ENCODE measurements at regions not wholly inside any gene's neighbourhood (a gene's known extent, or its start where the extent isn't known, plus 50 kb on each side); places are given as distances from the start of the nearest gene placed in this dataset.
"Not testable (repeated sequence)": the region's sequence is repeated elsewhere in the genome, so short reads cannot be mapped to it uniquely, and the experiment has no call there.

DNA sequence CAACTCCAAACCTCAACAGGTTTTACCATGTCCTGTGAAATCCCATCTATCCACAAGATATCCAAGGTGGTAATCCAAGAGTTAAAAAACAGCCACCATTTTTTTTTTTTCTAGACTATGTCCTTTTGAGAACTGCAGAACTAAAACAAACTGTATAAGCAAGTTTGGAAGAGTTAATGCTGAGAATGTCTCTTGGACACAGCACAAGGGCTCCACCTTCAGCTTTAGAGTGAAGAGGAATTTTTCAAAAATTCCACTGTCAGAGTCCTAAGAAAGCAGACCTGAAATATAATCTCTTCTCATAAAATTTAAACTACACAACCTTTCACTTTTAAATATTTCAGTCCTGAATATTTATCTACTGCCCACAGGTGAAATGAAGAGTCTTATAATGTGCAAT is 167.8 kb upstream of the CCNG1 start:
- Mint-ChIP-seq H3K9me3 (ENCODE audit: unreplicated experiment) (peaks cover 7% of the 10 kb centered on the region), H3K36me3 (ENCODE audit: insufficient read depth, unreplicated experiment) (no peaks in the 10 kb centered on the region), H3K27me3 (ENCODE audit: insufficient read depth, unreplicated experiment) (peaks cover 81% of the 10 kb centered on the region), H3K4me1 (ENCODE audit: insufficient read depth, unreplicated experiment) (no peaks in the 10 kb centered on the region), H3K27ac (ENCODE audit: low read depth, unreplicated experiment) (no peak overlapping the region), H3K4me3 (ENCODE audit: unreplicated experiment) (no peak overlapping the region)
- TF ChIP-seq CTCF (IDR thresholded peaks at IDR 0.05; ENCODE audit: unreplicated experiment): peak; percentile 50
- intact Hi-C loops (cut with micrococcal nuclease): loop anchor here (2.0 to 10.0 kb wide), 6 partner anchors 192 to 1417 kb away; no protein-coding TSS in a partner anchor
- ChIA-PET POLR2A (no interaction called here), CTCF (interaction anchor here (0.5 to 1.5 kb wide), 19 partner anchors 21 to 1733 kb away, joined by 3 to 8 read pairs (median 4); no protein-coding TSS in a partner anchor)
- BruUV-seq (replicated peaks): no TSS peak
- peak; percentile 45 for DNase-seq (ENCODE audit: unreplicated experiment)

DNA sequence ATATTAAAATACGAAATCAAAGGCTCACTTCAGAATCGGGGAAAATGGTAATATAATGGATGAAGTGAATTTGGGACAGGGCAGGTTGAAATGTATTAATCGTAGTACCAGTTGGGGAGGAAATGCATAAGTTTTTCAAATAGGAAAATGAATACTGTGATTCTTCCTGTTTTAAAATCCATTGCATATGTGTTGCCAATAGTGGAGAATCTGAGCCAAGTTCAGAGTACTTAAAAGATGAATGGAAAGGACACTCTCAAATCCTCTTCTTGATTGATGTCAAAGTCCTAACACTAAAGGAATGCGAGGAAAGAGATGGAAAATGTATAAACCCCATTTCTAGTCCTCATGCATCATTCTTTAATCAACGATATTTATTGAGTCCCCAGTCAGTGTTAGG is 160.9 kb upstream of the CCNG1 start:
- ChIA-PET CTCF (no interaction called here), POLR2A (no interaction called here)
- no TSS peak for BruUV-seq (replicated peaks)
- Mint-ChIP-seq H3K9me3 (ENCODE audit: unreplicated experiment) (peaks cover 7% of the 10 kb centered on the region), H3K36me3 (ENCODE audit: insufficient read depth, unreplicated experiment) (no peaks in the 10 kb centered on the region), H3K27me3 (ENCODE audit: insufficient read depth, unreplicated experiment) (peaks cover 55% of the 10 kb centered on the region), H3K4me3 (ENCODE audit: unreplicated experiment) (no peak overlapping the region), H3K27ac (ENCODE audit: low read depth, unreplicated experiment) (no peak overlapping the region), H3K4me1 (ENCODE audit: insufficient read depth, unreplicated experiment) (no peaks in the 10 kb centered on the region)
- TF ChIP-seq CTCF (IDR thresholded peaks at IDR 0.05; ENCODE audit: unreplicated experiment): no peak
- no peak for DNase-seq (ENCODE audit: unreplicated experiment)
- intact Hi-C loops (cut with micrococcal nuclease): loop anchor here (10.0 kb wide), 1 partner anchor 422 kb away; no protein-coding TSS in a partner anchor

DNA sequence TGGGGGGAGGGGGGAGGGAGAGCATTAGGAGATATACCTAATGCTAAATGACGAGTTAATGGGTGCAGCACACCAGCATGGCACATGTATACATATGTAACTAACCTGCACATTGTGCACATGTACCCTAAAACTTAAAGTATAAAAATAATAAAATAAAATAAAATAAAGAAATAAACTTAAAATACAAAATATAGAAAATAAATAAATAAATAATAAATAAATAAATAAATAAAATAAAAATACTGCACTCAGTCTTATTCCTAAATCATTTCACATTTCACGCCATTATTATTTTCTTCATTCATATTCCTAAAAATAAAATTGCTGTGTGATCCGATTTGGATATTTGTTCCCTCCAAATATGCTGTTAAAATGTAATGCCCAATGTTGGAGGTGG is 156.5 kb upstream of the CCNG1 start:
- H3K4me1 Mint-ChIP-seq (ENCODE audit: insufficient read depth, unreplicated experiment); H3K27ac Mint-ChIP-seq (ENCODE audit: low read depth, unreplicated experiment); CTCF ChIA-PET; H3K4me3 Mint-ChIP-seq (ENCODE audit: unreplicated experiment); DNase-seq (ENCODE audit: unreplicated experiment); H3K9me3 Mint-ChIP-seq (ENCODE audit: unreplicated experiment); H3K36me3 Mint-ChIP-seq (ENCODE audit: insufficient read depth, unreplicated experiment); POLR2A ChIA-PET; BruUV-seq (replicated peaks); intact Hi-C loops (cut with micrococcal nuclease): not testable (repeated sequence)
- peaks cover 42% of the 10 kb centered on the region for H3K27me3 Mint-ChIP-seq (ENCODE audit: insufficient read depth, unreplicated experiment)

GRCh38 chr5:163281512-163281911 is 155.9 kb upstream of the CCNG1 start:
- no peak overlapping the region for H3K27ac Mint-ChIP-seq (ENCODE audit: low read depth, unreplicated experiment)
- ChIA-PET POLR2A (no interaction called here), CTCF (no interaction called here)
- H3K4me1 Mint-ChIP-seq (ENCODE audit: insufficient read depth, unreplicated experiment): no peaks in the 10 kb centered on the region
- H3K27me3 Mint-ChIP-seq (ENCODE audit: insufficient read depth, unreplicated experiment): peaks cover 37% of the 10 kb centered on the region
- no peak overlapping the region for H3K4me3 Mint-ChIP-seq (ENCODE audit: unreplicated experiment)
- DNase-seq (ENCODE audit: unreplicated experiment): no peak
- no peaks in the 10 kb centered on the region for H3K36me3 Mint-ChIP-seq (ENCODE audit: insufficient read depth, unreplicated experiment)
- BruUV-seq (replicated peaks): no TSS peak
- no peaks in the 10 kb centered on the region for H3K9me3 Mint-ChIP-seq (ENCODE audit: unreplicated experiment)
- TF ChIP-seq CTCF (IDR thresholded peaks at IDR 0.05; ENCODE audit: unreplicated experiment): no peak
- intact Hi-C loops (cut with micrococcal nuclease): no loop called here

GRCh38 chr5:163293836-163294235 is 143.6 kb upstream of the CCNG1 start:
- POLR2A ChIA-PET: no interaction called here
- intact Hi-C loops (cut with micrococcal nuclease): no loop called here
- Mint-ChIP-seq H3K4me1 (ENCODE audit: insufficient read depth, unreplicated experiment) (no peaks in the 10 kb centered on the region), H3K27ac (ENCODE audit: low read depth, unreplicated experiment) (no peak overlapping the region), H3K36me3 (ENCODE audit: insufficient read depth, unreplicated experiment) (no peaks in the 10 kb centered on the region), H3K4me3 (ENCODE audit: unreplicated experiment) (no peak overlapping the region), H3K9me3 (ENCODE audit: unreplicated experiment) (no peaks in the 10 kb centered on the region), H3K27me3 (ENCODE audit: insufficient read depth, unreplicated experiment) (peaks cover 40% of the 10 kb centered on the region)
- no TSS peak for BruUV-seq (replicated peaks)
- CTCF ChIA-PET: interaction anchor here (0.6 to 1.4 kb wide), 3 partner anchors 12 to 38 kb away, joined by 3 to 6 read pairs (median 4); no protein-coding TSS in a partner anchor
- DNase-seq (ENCODE audit: unreplicated experiment): no peak
- TF ChIP-seq CTCF (IDR thresholded peaks at IDR 0.05; ENCODE audit: unreplicated experiment): no peak

All from MCF 10A (cell line).